K562 (cell line): ENCODE measurements at regions not wholly inside any gene's neighbourhood (a gene's known extent, or its start where the extent isn't known, plus 50 kb on each side); places are given as distances from the start of the nearest gene placed in this dataset.

Experiments used
- ATAC-seq: fragments of 200-7000 bp; cut with Tn5 transposase; 3 replicates; pipeline ENCODE4 v1.9.1; 2020; ENCODE audit warnings: moderate library complexity
- BruUV-seq: library from RNA; stranded (reverse); fragments of 400-500 nt; replicated peaks from 2 replicates; lab custom pipeline; 2021; lab: Mats Ljungman, UMichigan
- CTCF ChIA-PET: fragments of 300-600 bp; formaldehyde crosslinking; extraction: SDS; loops from one replicate; lab custom pipeline; 2021; ENCODE audit warnings: low intra/inter-chr PET ratio; lab: Yijun Ruan, JAX
- POLR2A ChIA-PET: fragments of 300-600, 350-650 bp; sonication (Branson Sonifier 250); formaldehyde crosslinking; extraction: SDS; loops from one replicate; lab custom pipeline; 2021; ENCODE audit warnings: antibody characterized with exemption, inconsistent platforms; lab: Yijun Ruan, JAX
- DNase-seq, 4 experiments: peaks; one replicate each; pipeline versions ENCODE4 v3.0.0 to v3.0.0-alpha.2; 2011 to 2018; ENCODE audit warnings: low spot score in 3 of 4, mixed read lengths in 3 of 4; ENCODE audit errors: extremely low read depth in 1 of 4
- FAIRE-seq: peaks from 2 replicates; lab custom pipeline; 2011; peaks lifted over from hg19 to GRCh38; lab: Jason Lieb, UNC
- H2AFZ ChIP-seq: 2 replicates; pipeline ENCODE4 v1.6.0; 2011; ENCODE audit warnings: low read depth, low read length, control low read depth, inconsistent platforms
- H3K27ac ChIP-seq: fragments of 200-600 bp; 3 replicates; pipeline ENCODE4 v1.8.0; 2011; ENCODE audit warnings: low read depth, mild to moderate bottlenecking, control low read depth, inconsistent platforms, low read length, moderate library complexity, mixed read lengths; ENCODE audit errors: extremely low read depth
- H3K27me3 ChIP-seq, 2 experiments: fragments of 300-600 bp in 1 of 2; 2 replicates in 1 of 2; 3 replicates in 1 of 2; pipeline versions ENCODE4 v1.6.0 to v1.8.0; 2011; ENCODE audit warnings: inconsistent platforms in 2 of 2, low read length in 2 of 2, mild to moderate bottlenecking in 1 of 2, mixed read lengths in 1 of 2, moderate library complexity in 1 of 2; ENCODE audit not compliant: control insufficient read depth in 2 of 2, insufficient read depth in 2 of 2
- H3K36me3 ChIP-seq: fragments of 300-600 bp; 3 replicates; pipeline ENCODE4 v1.8.0; 2011; ENCODE audit warnings: mild to moderate bottlenecking, low read length, inconsistent platforms; ENCODE audit not compliant: control insufficient read depth, insufficient read depth
- H3K4me1 ChIP-seq, 2 experiments: fragments of 200-600 bp in 1 of 2; replicated peaks in 1 of 2; 2 replicates in 1 of 2; 3 replicates in 1 of 2; pipeline versions ENCODE4 v1.5.1 to v1.8.0; 2011; ENCODE audit warnings: inconsistent platforms in 2 of 2, low read length in 2 of 2, mild to moderate bottlenecking in 1 of 2, mixed read lengths in 1 of 2, moderate library complexity in 1 of 2; ENCODE audit not compliant: control insufficient read depth in 2 of 2, insufficient read depth in 2 of 2
- H3K4me2 ChIP-seq: 2 replicates; pipeline ENCODE4 v1.6.1; 2011; ENCODE audit warnings: low read length, control low read depth, inconsistent platforms, mixed read lengths; ENCODE audit not compliant: insufficient read depth
- H3K4me3 ChIP-seq: fragments of 200-600 bp; sonication (generic), shearing (Covaris generic); 2 replicates; pipeline ENCODE4 v1.5.1; 2016; ENCODE audit warnings: control low read depth, inconsistent platforms
- H3K79me2 ChIP-seq: fragments of 200-600 bp; 3 replicates; pipeline ENCODE4 v1.8.0; 2011; ENCODE audit warnings: low read length, inconsistent platforms; ENCODE audit not compliant: control insufficient read depth, insufficient read depth
- H3K9ac ChIP-seq, 2 experiments: 2 replicates each; pipeline versions ENCODE4 v1.6.0 to v1.6.1; 2011; ENCODE audit warnings: low read depth in 2 of 2, low read length in 2 of 2, control low read depth in 1 of 2, inconsistent platforms in 1 of 2, mild to moderate bottlenecking in 1 of 2, mixed read lengths in 1 of 2; ENCODE audit not compliant: insufficient read depth in 1 of 2
- H3K9me1 ChIP-seq: one replicate; pipeline ENCODE4 v1.6.0; 2011; ENCODE audit warnings: inconsistent platforms, mild to moderate bottlenecking, low read length, moderate library complexity; ENCODE audit not compliant: control insufficient read depth, insufficient read depth
- H3K9me3 ChIP-seq: replicated peaks from 2 replicates; pipeline ENCODE4 v1.5.1; 2011; ENCODE audit warnings: low read depth, low read length, inconsistent platforms; ENCODE audit not compliant: control insufficient read depth, insufficient read depth
- H4K20me1 ChIP-seq: replicated peaks from 2 replicates; pipeline ENCODE4 v1.6.1; 2011; ENCODE audit warnings: low read length, inconsistent platforms, mixed read lengths; ENCODE audit not compliant: control insufficient read depth, insufficient read depth
- CEBPZ ChIP-seq: fragments of 150-350 bp; IDR thresholded peaks from 2 replicates; pipeline ENCODE4 v1.6.1; 2014; ENCODE audit warnings: low read depth, mild to moderate bottlenecking, low read length, borderline replicate concordance
- CREM ChIP-seq: IDR thresholded peaks from 2 replicates; pipeline ENCODE4 v1.6.1; 2014; ENCODE audit warnings: antibody characterized with exemption, low read depth
- KAT2B ChIP-seq: IDR thresholded peaks from one replicate; pipeline ENCODE4 v1.6.1; 2012; ENCODE audit warnings: low read depth, mild to moderate bottlenecking, control low read depth, inconsistent platforms, low read length, moderate library complexity
- SMARCB1 ChIP-seq: IDR thresholded peaks from 2 replicates; pipeline ENCODE4 v1.6.1; 2011; ENCODE audit warnings: improper control_type of control experiment, low read depth; ENCODE audit not compliant: insufficient read length
- WGBS: fragments of 100-300 bp; shearing (Covaris generic); methylation state at CpG from one replicate; pipeline ENCODE4 v1.1.6; 2016; ENCODE audit warnings: low coverage, mixed read lengths; ENCODE audit not compliant: insufficient coverage; ENCODE audit errors: missing lambda C conversion rate; 5-methylcytosine and 5-hydroxymethylcytosine counted together
- in situ Hi-C: fragments of 300-500 bp; cut with MboI; formaldehyde crosslinking; loops from 4 replicates; pipeline ENCODE4 v1.15.0; 2018; ENCODE audit warnings: inconsistent platforms, mixed read lengths
- intact Hi-C: fragments of 100-400 bp; cut with micrococcal nuclease; formaldehyde crosslinking; loops from 2 replicates; pipeline ENCODE4 v1.14.2; 2022
- TF ChIP-seq, protein P1 (sequence below): fragments of 450-650 bp; IDR thresholded peaks from 2 replicates; pipeline ENCODE4 v1.7.0; 2016; ENCODE audit warnings: borderline replicate concordance
- TF ChIP-seq, protein P2 (sequence below): fragments of 450-650 bp; formaldehyde crosslinking; IDR thresholded peaks from 2 replicates; pipeline ENCODE4 v1.4.0; 2020; ENCODE audit warnings: mild to moderate bottlenecking, moderate library complexity

DNA sequence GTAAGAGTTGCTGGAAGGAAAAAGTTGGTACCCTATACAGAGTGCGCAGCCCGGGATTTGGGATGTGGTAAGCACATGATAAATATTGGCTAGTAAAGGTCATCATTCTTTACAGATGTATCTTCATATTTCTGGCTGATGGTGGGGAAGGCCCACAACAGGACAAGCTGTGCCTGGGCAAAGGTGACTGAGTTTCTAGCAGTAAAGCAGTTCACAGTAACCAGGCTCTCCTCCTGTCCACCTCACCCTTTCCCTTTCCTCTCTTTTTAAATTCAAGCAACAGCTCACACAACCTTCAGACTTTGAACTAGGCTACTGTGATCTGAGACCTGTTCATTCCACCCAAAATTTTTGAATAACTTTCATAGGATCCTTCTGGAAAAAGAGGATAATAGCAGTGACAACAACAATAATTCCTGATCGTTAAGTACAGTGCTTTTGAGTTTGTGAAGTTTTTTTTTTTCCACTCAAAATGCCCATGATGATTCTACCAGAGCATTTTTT is 145.9 kb upstream of the TBL1XR1 start:
- intact Hi-C loops (no loop called here), in situ Hi-C loops (no loop called here)
- no peak overlapping the region for H3K4me3 ChIP-seq
- peak overlapping the region; percentile 96 for H3K27ac ChIP-seq
- H3K9me1 ChIP-seq, result no peaks in the 10 kb centered on the region
- peak overlapping the region in 1 of 2 experiments; percentile 35; a peak in 2 of 4 replicates for H3K9ac ChIP-seq
- ChIA-PET POLR2A (interaction anchor here (1.0 to 1.1 kb wide), 2 partner anchors 15 to 149 kb away, joined by 3 read pairs; no protein-coding TSS in a partner anchor), CTCF (no interaction called here)
- no peaks in the 10 kb centered on the region for H3K79me2 ChIP-seq
- peak overlapping the region; percentile 57 for H2AFZ ChIP-seq
- H3K36me3 ChIP-seq, result no peaks in the 10 kb centered on the region
- H3K4me2 ChIP-seq, result no peak overlapping the region
- no peaks in the 10 kb centered on the region for H3K9me3 ChIP-seq
- H3K4me1 ChIP-seq, result peaks cover 9 to 57% of the 10 kb centered on the region in 2 experiments
- no peak for DNase-seq
- no peak for FAIRE-seq
- BruUV-seq, result no TSS peak
- 84% methylated on average over 3 of the region's 3 CpGs for WGBS
- H3K27me3 ChIP-seq, result no peaks in the 10 kb centered on the region
- ATAC-seq, result no peak
- no peaks in the 10 kb centered on the region for H4K20me1 ChIP-seq
- TF ChIP-seq, protein P1, sequence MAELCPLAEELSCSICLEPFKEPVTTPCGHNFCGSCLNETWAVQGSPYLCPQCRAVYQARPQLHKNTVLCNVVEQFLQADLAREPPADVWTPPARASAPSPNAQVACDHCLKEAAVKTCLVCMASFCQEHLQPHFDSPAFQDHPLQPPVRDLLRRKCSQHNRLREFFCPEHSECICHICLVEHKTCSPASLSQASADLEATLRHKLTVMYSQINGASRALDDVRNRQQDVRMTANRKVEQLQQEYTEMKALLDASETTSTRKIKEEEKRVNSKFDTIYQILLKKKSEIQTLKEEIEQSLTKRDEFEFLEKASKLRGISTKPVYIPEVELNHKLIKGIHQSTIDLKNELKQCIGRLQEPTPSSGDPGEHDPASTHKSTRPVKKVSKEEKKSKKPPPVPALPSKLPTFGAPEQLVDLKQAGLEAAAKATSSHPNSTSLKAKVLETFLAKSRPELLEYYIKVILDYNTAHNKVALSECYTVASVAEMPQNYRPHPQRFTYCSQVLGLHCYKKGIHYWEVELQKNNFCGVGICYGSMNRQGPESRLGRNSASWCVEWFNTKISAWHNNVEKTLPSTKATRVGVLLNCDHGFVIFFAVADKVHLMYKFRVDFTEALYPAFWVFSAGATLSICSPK, result no peak
- TF ChIP-seq CREM (no peak), SMARCB1 (no peak), KAT2B (no peak), CEBPZ (no peak)
- TF ChIP-seq, protein P2, sequence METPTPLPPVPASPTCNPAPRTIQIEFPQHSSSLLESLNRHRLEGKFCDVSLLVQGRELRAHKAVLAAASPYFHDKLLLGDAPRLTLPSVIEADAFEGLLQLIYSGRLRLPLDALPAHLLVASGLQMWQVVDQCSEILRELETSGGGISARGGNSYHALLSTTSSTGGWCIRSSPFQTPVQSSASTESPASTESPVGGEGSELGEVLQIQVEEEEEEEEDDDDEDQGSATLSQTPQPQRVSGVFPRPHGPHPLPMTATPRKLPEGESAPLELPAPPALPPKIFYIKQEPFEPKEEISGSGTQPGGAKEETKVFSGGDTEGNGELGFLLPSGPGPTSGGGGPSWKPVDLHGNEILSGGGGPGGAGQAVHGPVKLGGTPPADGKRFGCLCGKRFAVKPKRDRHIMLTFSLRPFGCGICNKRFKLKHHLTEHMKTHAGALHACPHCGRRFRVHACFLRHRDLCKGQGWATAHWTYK, result no peak
